Endothelial cell (in vitro differentiated cells): ENCODE measurements at regions not wholly inside any gene's neighbourhood (a gene's known extent, or its start where the extent isn't known, plus 50 kb on each side); places are given as distances from the start of the nearest gene placed in this dataset.

ENCODE experiments used
- DNase-seq: peaks from one replicate; pipeline ENCODE4 v3.0.0; 2021; ENCODE audit warnings: low spot score
- H3K27ac Mint-ChIP-seq: one replicate; pipeline ENCODE4 v1.8.0; 2021; ENCODE audit warnings: mixed read lengths, inconsistent platforms; ENCODE audit not compliant: unreplicated experiment
- H3K27me3 Mint-ChIP-seq: one replicate; pipeline ENCODE4 v1.8.0; 2021; ENCODE audit warnings: mild to moderate bottlenecking, moderate library complexity, mixed read lengths, inconsistent platforms; ENCODE audit not compliant: unreplicated experiment
- H3K36me3 Mint-ChIP-seq: one replicate; pipeline ENCODE4 v1.8.0; 2021; ENCODE audit warnings: mild to moderate bottlenecking, low read depth, mixed read lengths, inconsistent platforms; ENCODE audit not compliant: unreplicated experiment
- H3K4me1 Mint-ChIP-seq: one replicate; pipeline ENCODE4 v1.8.0; 2021; ENCODE audit warnings: mild to moderate bottlenecking, mixed read lengths, inconsistent platforms; ENCODE audit not compliant: unreplicated experiment
- H3K4me3 Mint-ChIP-seq: one replicate; pipeline ENCODE4 v1.8.0; 2021; ENCODE audit warnings: mild to moderate bottlenecking, mixed read lengths, inconsistent platforms; ENCODE audit not compliant: unreplicated experiment
- H3K9me3 Mint-ChIP-seq: one replicate; pipeline ENCODE4 v1.8.0; 2021; ENCODE audit warnings: mixed read lengths, inconsistent platforms; ENCODE audit not compliant: unreplicated experiment
- TF ChIP-seq, protein P1 (sequence below): fragments of 200-600 bp; sonication (generic); IDR thresholded peaks from one replicate; pipeline ENCODE4 v1.5.0; 2021; ENCODE audit warnings: antibody characterized with exemption; ENCODE audit not compliant: unreplicated experiment

DNA sequence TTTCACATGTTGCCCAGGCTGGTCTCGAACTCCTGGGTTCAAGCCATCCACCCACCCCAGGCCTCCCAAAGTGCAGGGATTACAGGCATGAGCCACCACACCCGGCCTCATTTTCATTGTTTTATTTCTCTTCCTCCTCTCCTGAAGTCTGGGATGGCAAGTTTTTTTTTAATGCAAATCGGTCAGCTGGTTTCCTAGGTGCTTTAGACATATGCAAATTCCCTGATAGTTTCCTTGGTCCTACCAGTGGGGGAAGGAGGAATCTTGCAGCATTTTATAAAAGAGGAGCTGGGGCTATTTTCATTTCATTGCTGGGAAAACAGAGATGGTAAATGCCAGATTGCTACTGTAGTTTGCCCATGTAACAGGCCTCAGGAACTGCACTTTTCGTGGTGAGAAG is 179.4 kb downstream of the ACTL7B start:
- H3K27me3 Mint-ChIP-seq, result peaks cover 1% of the 10 kb centered on the region
- no peak overlapping the region for H3K4me3 Mint-ChIP-seq
- no peak overlapping the region for H3K27ac Mint-ChIP-seq
- DNase-seq, result no peak
- H3K4me1 Mint-ChIP-seq, result no peaks in the 10 kb centered on the region
- H3K9me3 Mint-ChIP-seq, result no peaks in the 10 kb centered on the region
- TF ChIP-seq, protein P1, sequence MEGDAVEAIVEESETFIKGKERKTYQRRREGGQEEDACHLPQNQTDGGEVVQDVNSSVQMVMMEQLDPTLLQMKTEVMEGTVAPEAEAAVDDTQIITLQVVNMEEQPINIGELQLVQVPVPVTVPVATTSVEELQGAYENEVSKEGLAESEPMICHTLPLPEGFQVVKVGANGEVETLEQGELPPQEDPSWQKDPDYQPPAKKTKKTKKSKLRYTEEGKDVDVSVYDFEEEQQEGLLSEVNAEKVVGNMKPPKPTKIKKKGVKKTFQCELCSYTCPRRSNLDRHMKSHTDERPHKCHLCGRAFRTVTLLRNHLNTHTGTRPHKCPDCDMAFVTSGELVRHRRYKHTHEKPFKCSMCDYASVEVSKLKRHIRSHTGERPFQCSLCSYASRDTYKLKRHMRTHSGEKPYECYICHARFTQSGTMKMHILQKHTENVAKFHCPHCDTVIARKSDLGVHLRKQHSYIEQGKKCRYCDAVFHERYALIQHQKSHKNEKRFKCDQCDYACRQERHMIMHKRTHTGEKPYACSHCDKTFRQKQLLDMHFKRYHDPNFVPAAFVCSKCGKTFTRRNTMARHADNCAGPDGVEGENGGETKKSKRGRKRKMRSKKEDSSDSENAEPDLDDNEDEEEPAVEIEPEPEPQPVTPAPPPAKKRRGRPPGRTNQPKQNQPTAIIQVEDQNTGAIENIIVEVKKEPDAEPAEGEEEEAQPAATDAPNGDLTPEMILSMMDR, result no peak
- no peaks in the 10 kb centered on the region for H3K36me3 Mint-ChIP-seq

DNA sequence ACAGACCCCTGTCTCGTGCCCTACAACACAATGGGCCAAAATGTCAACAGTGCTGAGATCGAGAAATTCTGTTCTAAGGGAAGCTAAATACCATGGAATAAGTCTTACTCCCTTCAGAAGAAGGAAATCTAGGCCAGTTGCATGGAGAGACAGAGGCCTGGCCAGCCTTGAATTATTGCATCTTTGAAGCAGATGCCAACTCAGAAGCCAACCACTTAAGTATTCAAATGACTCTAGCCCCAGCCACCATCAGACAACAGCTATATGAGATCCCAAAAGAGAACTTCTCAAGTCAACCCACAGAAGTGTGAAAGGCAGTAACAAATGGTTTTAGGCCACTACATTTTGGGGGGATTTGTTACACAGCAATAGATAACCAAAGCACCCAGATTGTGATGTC is 180.1 kb downstream of the ACTL7B start:
- TF ChIP-seq, protein P1, result no peak
- Mint-ChIP-seq H3K27ac (no peak overlapping the region), H3K27me3 (peaks cover 1% of the 10 kb centered on the region), H3K36me3 (no peaks in the 10 kb centered on the region), H3K9me3 (no peaks in the 10 kb centered on the region), H3K4me1 (no peaks in the 10 kb centered on the region), H3K4me3 (no peak overlapping the region)
- no peak for DNase-seq

DNA sequence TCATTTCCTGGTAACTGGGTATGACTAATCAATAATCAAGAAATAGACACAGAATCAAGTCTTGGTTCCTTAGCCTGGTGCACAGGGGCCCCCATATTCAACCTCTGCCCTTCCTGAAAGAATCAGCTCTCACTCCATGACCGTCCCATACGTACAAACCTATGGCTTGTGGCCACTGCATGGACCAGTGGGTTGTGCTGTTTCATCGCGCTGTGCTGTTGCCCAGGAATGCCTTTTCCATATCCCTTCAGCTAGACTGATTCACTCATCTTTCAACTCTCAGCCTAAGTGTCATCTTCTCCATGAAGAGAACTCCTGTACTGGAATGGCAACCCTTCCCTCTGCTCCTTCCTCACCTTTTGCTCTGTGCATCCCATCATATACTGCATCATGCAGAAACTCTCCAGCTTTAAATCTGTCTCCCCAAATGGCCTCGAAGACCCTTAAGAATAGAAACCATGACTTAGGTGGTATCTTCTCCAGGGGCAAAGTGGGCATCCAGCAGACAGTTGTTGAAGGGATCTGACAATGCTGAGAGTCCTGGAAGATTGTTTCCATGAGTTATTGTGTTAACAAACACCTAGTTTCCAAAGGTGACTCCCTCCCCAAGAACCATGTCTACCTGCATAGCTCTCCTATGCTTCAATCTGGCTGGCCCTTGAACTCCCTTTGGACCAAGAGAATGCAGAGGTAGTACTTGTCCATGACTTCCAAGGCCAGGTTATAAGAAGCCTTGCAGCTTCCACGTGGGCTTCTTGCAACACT is 180.8 kb downstream of the ACTL7B start:
- Mint-ChIP-seq H3K36me3 (no peaks in the 10 kb centered on the region), H3K4me1 (no peaks in the 10 kb centered on the region), H3K27ac (no peak overlapping the region), H3K4me3 (no peak overlapping the region), H3K9me3 (no peaks in the 10 kb centered on the region), H3K27me3 (peaks cover 2% of the 10 kb centered on the region)
- TF ChIP-seq, protein P1, result no peak
- DNase-seq, result no peak

DNA sequence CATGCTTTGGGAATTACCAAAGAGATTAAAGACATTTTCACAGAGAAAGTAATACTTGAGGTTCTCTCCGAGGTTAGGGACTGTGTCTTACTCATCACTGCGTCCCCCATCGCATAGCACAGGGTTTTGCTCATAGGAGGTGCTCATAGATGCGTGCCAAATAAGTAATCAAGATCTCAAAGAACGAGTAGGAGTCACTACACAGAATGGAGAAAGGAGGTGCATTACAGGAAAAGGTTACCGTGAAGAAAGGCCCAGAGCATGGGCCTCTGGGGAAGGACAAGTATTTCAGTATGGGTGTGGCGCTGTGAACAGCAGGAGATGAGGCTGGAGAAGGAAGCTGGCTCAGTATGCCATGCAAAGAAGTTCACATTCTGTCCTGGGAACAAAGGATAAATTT is 182.4 kb downstream of the ACTL7B start:
- no peak for DNase-seq
- no peak overlapping the region for H3K27ac Mint-ChIP-seq
- no peaks in the 10 kb centered on the region for H3K9me3 Mint-ChIP-seq
- H3K36me3 Mint-ChIP-seq, result no peaks in the 10 kb centered on the region
- H3K27me3 Mint-ChIP-seq, result peaks cover 3% of the 10 kb centered on the region
- no peaks in the 10 kb centered on the region for H3K4me1 Mint-ChIP-seq
- no peak overlapping the region for H3K4me3 Mint-ChIP-seq
- TF ChIP-seq, protein P1, result no peak

DNA sequence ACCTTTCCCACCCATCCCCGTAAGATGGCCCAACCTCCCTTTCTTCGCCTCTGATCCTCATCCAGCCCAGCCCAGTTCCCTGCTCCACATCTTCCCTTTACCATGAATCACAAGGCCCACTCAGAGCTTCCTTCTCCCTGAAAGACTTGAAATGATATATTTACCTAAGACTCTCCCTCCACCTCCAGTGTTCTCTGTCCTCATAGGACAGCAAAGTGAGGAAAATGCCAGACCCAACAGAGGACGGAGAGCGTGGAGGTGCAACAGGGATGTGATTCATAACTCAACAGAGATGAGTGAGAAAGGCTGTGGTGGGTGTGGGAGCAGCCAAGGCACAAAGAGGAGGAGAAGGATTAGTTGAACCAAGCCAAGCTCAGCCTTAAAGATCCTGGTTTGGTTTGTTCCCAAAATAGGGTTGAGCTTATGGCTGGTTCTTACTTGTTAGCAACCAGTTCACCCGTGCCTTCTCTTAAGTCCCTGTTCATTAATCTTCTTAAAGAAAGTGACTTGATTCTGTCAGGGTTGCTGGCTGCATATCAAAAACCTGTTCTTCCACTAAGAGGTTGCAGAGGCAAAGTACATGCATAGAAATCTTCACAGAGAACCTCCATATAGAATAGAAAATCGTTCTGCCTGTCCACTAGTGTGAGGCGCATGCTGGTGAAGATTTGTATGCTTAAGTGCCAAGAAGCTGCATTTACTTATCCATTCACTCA is 183.2 kb downstream of the ACTL7B start:
- no peak for DNase-seq
- Mint-ChIP-seq H3K9me3 (no peaks in the 10 kb centered on the region), H3K27ac (no peak overlapping the region), H3K4me1 (no peaks in the 10 kb centered on the region), H3K27me3 (peaks cover 3% of the 10 kb centered on the region), H3K36me3 (no peaks in the 10 kb centered on the region), H3K4me3 (no peak overlapping the region)
- TF ChIP-seq, protein P1, result no peak
